NCI-H526 (cell line): ENCODE measurements at regions not wholly inside any gene's neighbourhood (a gene's known extent, or its start where the extent isn't known, plus 50 kb on each side); places are given as distances from the start of the nearest gene placed in this dataset.
"Not testable (repeated sequence)": the region's sequence is repeated elsewhere in the genome, so short reads cannot be mapped to it uniquely, and the experiment has no call there.

ENCODE experiments used
- DNase-seq, 2 experiments: peaks; one replicate each; lab custom pipeline; 2025; lab: John Stamatoyannopoulos, UW

- peak in 1 of 2 experiments; percentile 1 for DNase-seq
Observed at GRCh38 chr1:105608713-105609112, 1447.8 kb upstream of the PRMT6 start.

- DNase-seq: no peak
Observed at GRCh38 chr1:105626276-105626987, 1430.0 kb upstream of the PRMT6 start.

DNA sequence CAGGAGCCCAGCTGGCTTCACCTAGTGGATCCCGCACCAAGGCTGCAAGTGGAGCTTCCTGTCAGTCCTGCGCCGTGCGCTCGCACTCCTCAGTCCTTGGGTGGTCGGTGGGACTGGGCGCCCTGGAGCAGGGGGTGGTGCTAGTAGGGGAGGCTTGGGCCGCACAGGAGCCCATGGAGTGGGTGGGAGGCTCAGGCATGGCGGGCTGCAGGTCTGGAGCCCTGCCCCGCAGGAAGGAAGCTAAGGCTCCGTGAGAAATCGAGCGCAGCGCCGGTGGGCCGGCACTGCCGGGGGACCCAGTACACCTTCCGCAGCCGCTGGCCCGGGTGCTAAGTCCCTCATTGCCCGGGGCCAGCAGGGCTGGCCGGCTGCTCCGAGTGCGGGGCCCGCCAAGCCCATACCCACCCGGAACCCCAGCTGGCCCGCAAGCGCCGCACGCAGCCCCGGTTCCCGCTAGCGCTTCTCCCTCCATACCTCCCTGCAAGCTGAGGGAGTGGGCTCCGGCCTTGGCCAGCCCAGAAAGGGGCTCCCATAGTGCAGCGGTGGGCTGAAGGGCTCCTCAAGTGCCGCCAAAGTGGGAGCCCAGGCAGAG lies 1425.2 kb upstream of the PRMT6 start:
- not testable (repeated sequence) for DNase-seq

GRCh38 chr1:105632342-105633196 lies 1423.9 kb upstream of the PRMT6 start:
- no peak for DNase-seq

DNA sequence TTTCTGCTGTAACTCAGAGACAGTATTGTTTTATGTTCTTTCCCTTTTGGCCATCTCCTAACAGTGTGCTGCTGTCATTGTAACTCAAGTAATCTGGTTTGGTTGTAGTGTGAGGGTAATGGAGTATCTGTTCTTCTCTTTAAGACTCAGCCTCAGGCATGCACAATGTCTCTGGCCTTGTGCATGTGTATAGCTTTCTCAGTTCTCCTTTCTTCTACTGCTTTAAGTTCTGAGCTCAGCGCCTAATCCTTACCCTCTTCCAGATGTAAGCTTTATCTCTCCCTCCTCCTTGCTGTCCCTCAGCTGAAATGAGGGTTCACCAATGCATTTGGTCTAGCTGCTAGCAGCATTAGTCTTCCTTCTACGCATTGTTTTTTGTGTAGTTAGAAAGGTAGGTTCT lies 1420.4 kb upstream of the PRMT6 start:
- no peak for DNase-seq

GRCh38 chr1:105641407-105641806 lies 1415.1 kb upstream of the PRMT6 start:
- no peak for DNase-seq

GRCh38 chr1:105652109-105652508 lies 1404.4 kb upstream of the PRMT6 start:
- DNase-seq: no peak

DNA sequence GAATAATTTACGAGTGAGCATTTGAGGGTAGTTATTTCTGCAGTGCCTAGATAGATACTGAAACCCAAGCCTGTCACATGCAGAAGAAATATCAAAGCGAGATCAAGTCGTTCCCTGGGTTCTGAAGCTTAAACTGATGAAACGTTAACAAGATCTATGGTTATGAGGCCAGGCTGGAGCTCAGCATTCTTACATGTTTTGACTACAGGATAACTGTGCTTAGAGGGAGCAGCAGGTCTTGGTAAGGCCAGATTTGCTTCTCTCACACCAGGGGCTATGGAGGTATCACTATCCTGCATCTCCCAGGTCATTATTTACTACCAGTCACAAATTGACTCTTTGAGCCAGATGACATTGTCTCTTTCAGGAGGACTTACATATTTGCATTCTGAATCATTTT lies 1401.4 kb upstream of the PRMT6 start:
- no peak for DNase-seq

- DNase-seq: no peak
Observed at GRCh38 chr1:105664495-105664894, 1392.0 kb upstream of the PRMT6 start.

GRCh38 chr1:105678334-105678733 lies 1378.1 kb upstream of the PRMT6 start:
- DNase-seq: no peak

- DNase-seq: no peak
Observed at GRCh38 chr1:105684714-105685113, 1371.8 kb upstream of the PRMT6 start.

- no peak for DNase-seq
Observed at GRCh38 chr1:105686026-105686425, 1370.4 kb upstream of the PRMT6 start.

DNA sequence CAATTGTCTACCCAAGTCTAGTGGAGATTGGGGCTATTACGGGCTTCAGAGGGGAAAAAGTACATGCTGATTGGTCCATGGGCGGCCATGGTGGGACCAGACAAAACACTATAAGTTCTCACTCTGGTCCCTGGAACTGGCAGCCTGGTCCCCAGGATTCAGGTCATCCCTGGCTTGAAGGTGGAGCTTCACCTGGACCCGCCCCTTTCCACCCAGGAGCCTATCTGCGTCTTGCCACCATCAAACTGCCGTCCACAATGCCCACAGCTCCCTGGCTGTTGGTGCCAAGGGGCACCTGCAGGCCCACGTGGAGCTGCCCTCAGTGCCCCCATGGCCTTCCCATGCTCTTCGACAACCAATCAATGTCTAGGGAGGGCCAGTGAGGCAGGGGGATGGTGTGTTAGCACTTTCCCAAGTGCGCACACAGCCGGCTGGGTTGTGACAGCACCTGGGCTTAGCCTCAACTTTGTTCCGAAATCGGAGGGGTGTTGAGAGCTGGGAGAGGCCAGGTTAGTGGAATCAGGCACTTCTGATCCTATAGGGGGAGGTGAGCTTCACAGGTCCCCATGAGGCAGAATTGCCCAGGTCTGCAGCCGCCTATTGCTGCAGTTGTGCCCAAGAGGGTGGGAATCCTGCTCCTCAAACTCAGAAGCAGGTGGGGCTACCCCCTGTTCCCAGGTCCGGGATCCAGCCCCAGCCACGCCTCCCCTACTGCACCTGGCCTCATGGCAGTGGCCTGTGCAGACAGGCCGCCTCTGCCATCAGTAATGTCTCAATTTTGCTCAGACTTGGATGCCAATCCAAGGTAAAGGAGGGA lies 1369.4 kb upstream of the PRMT6 start:
- DNase-seq: no peak

DNA sequence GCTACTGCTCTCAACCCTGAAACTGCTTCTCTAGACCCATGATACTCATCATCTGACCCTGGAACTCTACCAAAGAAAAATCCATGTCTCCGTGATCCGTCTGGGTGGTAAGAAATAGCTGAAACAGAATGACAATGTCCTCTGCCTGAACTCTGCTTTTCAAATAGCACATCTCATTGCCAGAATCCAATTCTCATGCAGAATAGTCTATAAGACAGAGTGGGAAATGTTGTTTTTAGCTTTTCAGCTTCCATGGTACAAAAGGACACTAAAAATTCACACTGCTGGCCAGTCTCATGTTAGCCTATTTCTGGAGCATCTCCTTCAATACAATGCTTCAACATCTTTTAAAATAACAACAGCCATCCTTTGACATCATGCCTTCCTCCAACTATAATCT lies 1355.8 kb upstream of the PRMT6 start:
- DNase-seq: no peak

GRCh38 chr1:105724286-105724685 lies 1332.2 kb upstream of the PRMT6 start:
- DNase-seq: no peak

GRCh38 chr1:105730701-105731100 lies 1325.8 kb upstream of the PRMT6 start:
- no peak for DNase-seq

DNA sequence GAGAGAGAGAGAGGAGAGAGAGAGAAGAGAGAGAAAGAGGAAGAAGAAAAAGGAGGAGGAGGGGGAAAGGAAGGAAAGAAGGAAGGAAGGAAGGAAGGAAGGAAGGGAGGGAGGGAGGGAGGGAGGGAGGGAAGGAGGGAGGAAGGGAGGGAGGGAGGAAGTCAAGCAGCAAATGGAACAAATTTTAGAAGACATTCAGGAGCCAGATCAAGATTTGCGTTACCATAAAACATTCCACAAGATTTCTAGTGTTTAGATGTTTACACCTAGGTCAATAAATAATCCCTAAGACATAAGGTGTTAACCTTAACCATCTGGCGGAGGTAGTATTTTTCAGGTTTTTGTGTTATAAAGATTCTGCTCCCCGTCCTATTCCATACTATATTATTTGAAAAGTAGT lies 1320.1 kb upstream of the PRMT6 start:
- DNase-seq: no peak

DNA sequence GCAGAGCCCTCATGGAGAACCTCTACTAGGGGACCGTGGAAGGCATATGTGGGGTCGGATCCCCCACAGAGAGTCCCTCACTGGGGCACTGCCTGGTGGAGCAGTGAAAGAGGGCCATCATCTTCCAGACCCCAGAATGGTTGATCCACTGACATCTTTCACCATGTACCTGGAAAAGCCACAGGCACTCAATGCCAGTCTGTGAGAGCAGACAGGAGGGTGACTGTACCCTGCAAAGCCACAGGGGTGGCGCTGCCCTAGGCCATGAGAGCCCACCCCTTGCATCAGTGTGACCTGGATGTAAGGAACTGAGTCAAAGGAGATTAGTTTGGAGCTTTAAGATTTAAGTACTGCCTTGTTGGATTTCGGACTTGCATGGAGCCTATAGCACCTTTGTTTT lies 1276.7 kb upstream of the PRMT6 start:
- no peak for DNase-seq

DNA sequence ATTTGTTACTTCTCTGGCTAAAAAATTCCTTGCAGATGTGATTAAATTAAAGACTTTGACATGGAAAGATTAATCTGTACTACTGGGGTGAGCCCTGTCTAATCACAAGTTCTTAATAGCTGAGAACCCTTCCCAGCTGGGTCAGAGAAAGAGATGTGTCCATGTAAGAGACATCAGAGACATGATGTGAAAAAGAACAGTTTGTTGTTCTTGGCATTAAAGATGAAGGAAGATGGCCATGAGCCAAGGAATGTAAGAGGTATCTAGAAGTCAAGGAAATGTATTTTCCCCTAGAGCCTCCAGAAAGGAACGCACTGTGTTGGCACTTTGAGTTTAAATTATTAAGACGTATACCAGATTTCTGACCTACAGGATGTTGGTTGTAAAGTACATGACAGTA lies 1271.5 kb upstream of the PRMT6 start:
- no peak for DNase-seq

- DNase-seq: peak in 1 of 2 experiments; percentile 48
Observed at GRCh38 chr1:105793536-105794146, 1262.8 kb upstream of the PRMT6 start.

DNA sequence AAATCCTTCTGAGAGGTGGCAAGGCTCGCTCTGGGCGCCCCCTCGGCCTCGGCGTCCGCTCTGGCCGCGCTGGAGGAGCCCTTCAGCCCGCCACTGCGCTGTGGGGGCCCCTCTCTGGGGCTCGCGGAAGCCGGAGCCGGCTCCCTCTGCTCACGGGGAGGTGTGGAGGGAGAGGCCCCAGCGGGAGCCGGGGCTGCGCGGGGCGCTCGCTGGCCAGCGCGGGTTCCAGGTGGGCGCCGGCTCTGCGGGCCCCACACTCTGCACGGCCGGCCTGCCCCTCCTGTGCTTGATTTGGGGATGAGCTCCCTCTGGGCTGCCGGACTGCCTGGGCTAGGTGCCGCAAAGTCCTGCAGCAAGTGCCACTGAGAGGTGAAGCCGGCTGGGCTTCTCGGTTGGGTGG lies 1260.7 kb upstream of the PRMT6 start:
- DNase-seq: no peak
